ENCODE measurements at regions not wholly inside any gene's neighbourhood (a gene's known extent, or its start where the extent isn't known, plus 50 kb on each side); places are given as distances from the start of the nearest gene placed in this dataset.

DNA sequence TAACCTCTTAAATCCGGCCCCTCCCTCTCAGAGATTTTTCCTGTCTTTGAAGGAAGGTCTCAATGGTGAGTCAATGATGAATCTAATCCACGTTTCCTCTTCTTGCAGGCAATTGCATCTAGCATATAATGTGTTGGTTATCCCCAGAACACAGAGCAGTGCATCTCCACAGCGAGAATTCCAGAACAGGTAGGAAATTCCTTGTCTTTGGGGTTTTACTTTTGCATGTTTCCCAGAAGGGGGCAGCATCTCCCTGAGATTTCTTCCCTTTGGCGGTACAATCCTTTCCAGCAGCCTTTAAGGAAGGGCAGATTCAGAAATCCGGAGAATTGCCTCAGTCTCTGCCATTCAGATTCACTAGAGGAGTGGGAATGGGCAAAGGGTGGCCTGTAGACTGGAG lies 128.0 kb downstream of the KCNA5 start:
- TF ChIP-seq, protein P1, sequence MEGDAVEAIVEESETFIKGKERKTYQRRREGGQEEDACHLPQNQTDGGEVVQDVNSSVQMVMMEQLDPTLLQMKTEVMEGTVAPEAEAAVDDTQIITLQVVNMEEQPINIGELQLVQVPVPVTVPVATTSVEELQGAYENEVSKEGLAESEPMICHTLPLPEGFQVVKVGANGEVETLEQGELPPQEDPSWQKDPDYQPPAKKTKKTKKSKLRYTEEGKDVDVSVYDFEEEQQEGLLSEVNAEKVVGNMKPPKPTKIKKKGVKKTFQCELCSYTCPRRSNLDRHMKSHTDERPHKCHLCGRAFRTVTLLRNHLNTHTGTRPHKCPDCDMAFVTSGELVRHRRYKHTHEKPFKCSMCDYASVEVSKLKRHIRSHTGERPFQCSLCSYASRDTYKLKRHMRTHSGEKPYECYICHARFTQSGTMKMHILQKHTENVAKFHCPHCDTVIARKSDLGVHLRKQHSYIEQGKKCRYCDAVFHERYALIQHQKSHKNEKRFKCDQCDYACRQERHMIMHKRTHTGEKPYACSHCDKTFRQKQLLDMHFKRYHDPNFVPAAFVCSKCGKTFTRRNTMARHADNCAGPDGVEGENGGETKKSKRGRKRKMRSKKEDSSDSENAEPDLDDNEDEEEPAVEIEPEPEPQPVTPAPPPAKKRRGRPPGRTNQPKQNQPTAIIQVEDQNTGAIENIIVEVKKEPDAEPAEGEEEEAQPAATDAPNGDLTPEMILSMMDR (conservative IDR thresholded peaks at IDR 0.05 in 1 of 2, IDR thresholded peaks at IDR 0.05 in 1 of 2; ENCODE audit: extremely low read depth in 1 of 2, insufficient read depth in 1 of 2, low read depth in 1 of 2, low read length in 2 of 2): peak; percentile 76 to 78
- no peak for TF ChIP-seq EZH2 (IDR thresholded peaks at IDR 0.05; ENCODE audit: borderline replicate concordance, low read length)
